T follicular helper cell (primary cell): ENCODE measurements at regions not wholly inside any gene's neighbourhood (a gene's known extent, or its start where the extent isn't known, plus 50 kb on each side); places are given as distances from the start of the nearest gene placed in this dataset.
"Not testable (repeated sequence)": the region's sequence is repeated elsewhere in the genome, so short reads cannot be mapped to it uniquely, and the experiment has no call there.

Experiments used
- DNase-seq: peaks from one replicate; pipeline ENCODE4 v3.0.0-alpha.2; 2020; ENCODE audit warnings: low read depth

DNA sequence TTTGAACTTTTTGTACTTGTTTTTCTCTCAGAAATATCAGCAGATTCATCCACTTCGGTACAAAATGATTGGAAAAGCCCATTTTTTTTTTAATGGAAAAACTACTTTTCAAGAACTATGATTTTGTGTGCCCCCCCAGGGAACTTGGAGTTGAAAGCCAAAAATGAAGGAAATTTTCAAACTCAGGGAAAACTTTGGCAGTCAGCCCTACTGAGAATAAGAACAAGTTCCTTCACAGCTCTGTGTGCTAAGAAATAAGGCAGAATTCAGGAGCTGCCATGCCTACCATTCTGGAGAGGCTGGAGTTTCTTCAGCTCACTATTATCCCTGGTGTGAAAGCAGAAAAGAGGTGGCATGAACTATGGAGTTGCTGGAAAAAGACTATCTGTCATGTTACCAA is 226.0 kb upstream of the SLC35G4 start:
- DNase-seq = no peak

- no peak for DNase-seq
These were observed 228.4 kb upstream of the SLC35G4 start for GRCh38 chr18:11380968-11381367.

- no peak for DNase-seq
These were observed 229.7 kb upstream of the SLC35G4 start for GRCh38 chr18:11379660-11380059.

DNA sequence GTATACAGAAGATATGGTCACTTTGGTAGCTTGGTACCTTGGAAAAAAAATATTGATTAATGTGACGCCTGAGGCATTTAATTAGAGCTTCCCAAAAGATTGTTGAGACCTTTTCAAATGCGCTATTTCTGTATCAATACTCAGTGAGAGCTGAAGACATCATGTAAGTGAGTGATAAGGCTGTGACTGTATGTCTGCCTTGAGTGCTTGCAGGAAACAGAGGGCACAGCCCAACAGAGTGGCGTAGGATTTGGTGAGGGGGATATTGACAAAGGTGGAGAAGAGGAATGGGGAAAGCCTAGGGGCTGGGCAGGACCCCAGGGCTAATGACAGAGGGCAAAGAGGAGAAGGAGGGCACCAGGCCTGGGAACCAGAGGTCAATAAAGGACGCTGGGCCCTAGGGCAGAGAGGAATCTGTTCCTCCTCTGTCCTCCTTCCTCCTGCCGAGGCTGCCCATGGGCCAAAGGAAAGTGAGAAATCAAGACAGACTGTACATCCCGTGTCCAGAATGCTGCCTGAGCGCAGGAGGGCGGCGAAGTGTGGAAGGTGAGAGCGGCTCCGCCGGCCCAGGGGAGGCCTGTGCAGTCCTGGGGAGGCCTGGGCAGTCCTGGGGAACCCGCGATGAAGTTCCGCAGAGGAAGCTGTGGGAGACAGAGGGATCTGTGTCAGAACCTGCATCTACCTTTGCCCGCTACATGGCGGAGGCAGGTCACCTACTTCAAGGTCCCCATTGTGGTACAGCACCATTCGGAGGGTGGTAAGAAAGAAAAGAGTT is 228.6 kb upstream of the PIEZO2 start:
- DNase-seq = no peak

GRCh38 chr18:11372163-11372562 is 222.8 kb upstream of the PIEZO2 start:
- no peak for DNase-seq

GRCh38 chr18:11369556-11369955 is 220.2 kb upstream of the PIEZO2 start:
- no peak for DNase-seq

- no peak for DNase-seq
These were observed 218.7 kb upstream of the PIEZO2 start for GRCh38 chr18:11368020-11368419.

DNA sequence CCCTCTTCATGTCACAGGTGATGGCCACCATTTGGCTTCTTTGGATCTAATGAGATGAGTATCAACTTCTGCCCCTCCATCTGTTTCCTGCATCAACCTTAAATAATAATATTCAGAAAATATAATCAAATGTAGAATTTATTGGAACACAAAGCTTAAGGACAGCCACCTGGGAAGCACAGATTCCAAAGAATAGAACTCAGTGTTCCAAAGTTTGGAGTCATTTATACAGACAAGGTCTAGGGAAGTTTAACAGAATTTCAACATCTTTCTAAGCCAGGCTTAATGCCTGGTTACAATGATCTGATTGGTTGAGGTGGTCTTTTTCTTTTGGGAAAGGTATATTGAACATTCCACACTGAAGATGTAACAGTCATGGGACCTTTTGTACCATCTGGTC is 218.0 kb upstream of the PIEZO2 start:
- DNase-seq = no peak

DNA sequence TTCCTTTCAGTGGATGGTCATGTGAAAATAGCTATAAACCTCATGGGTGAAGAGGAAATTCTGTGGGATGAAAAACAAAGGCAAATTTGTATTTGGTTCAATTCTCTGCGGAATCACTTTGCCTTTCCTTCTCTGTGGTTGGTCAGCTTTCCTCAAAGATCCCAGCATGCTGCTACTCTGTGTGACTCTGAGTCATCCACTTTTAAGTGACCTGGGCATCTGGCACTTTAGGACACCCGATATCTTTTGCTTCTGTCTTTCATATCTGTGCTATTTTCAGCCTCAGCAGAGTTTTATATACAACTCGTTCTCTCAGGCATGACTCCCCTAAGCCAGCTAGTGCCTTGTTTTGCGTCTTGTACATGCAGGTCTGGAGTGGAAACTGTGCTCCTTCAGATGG is 217.0 kb upstream of the PIEZO2 start:
- no peak for DNase-seq

GRCh38 chr18:11362856-11363255 is 213.5 kb upstream of the PIEZO2 start:
- DNase-seq = no peak

GRCh38 chr18:11361862-11362261 is 212.5 kb upstream of the PIEZO2 start:
- not testable (repeated sequence) for DNase-seq

DNA sequence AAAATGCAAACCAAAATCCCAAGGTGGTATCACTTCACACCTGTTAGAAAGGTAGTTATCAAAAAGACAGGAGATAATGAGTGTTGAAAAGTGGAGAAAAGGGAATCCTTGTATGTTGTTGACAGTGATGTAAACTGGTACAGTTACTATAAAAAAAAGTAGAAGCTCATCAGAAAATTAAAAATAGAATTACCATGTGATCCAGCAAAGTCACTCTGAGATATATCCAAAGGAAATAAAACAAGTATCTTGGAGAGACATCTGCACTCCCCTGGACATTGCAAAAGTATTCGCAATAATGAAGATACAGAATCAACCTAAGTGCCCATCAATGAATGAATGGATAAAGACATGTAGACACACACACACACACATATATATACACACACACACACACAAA is 208.3 kb upstream of the PIEZO2 start:
- no peak for DNase-seq

GRCh38 chr18:11344576-11344975 is 195.2 kb upstream of the PIEZO2 start:
- DNase-seq = not testable (repeated sequence)

DNA sequence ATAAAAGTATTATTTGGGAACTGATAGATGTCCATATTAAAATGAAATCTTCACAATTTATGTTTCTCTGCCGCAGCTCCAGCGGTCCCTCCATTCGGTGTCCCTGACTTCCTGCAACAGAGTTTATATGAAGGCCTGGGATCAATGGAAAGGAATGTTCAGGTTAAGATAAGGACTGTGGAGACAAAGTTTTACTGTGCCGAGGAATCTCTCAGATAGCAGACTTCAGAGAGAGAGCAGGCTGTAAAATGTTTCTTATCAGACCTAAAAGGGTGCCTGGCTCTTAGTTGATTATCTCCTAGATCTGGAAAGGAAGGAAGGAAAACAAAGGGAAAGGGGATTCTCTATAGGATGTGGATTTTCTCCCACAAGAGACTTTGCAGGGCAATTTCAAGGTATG is 193.7 kb upstream of the PIEZO2 start:
- no peak for DNase-seq

GRCh38 chr18:11342115-11342514 is 192.7 kb upstream of the PIEZO2 start:
- DNase-seq = not testable (repeated sequence)

GRCh38 chr18:11339188-11339775 is 189.9 kb upstream of the PIEZO2 start:
- DNase-seq = no peak

DNA sequence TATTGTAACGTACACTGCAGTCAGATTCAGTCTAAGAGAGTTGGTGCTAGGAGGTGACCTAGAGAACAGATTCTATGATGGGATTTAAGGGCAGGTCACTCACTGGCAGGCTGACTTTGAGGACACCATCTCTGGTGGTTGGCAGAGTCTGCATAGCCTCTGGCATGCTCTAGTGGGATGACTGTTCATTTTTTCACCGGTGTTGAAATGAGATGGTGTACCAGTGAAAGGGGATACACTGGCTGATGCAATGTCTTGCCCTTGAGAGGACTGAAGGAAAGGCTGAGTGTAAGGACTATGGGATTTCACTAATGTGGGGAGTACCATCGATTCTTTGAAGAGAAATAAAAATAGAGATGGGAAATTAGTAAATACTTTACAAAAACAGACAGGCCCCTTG is 186.9 kb upstream of the PIEZO2 start:
- DNase-seq = no peak

GRCh38 chr18:11327391-11328009 is 178.1 kb upstream of the PIEZO2 start:
- no peak for DNase-seq

- no peak for DNase-seq
These were observed 175.8 kb upstream of the PIEZO2 start for GRCh38 chr18:11324956-11325882.

- no peak for DNase-seq
These were observed 175.1 kb upstream of the PIEZO2 start for GRCh38 chr18:11324510-11324909.

DNA sequence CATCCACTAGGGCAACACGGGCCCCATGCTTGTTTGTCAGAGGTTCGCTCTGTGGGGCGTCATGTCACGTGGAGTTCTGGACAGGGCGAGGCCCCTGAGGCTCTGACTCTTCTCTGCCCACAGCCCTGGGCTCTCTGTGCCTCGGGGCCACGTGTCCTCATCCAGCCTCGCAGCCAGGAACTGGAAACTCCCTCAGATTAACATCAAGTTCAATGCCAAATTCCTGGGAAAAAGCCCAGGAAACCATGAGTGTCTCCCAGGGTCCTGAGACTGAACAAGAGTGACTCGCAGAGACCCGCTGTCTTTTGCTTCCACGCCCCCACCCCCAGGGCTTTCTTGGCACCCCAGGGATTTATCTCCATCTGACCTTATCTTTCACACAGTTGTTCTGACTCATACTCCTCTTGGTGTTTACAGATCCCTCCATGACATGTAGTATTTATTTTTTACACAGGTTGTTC is 174.0 kb upstream of the PIEZO2 start:
- DNase-seq = no peak

DNA sequence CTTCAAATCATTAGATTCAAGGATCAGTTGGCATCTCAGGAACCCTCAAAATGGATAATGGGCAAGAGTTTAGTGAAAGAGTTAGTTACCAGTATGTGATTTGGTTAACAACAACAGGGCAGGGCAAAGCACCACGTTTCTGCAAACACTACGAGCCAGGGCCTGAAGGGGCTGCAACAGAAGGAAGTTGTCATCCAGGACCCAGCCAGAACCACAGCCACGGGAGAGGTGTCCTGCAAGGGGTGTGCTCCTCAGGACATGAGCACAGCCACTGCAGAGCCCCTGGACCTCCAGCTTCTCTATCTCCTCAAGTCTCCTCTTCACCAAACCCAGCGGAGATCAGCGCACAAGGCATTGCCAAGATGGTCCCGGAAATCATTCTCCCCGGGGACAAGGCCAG is 173.3 kb upstream of the PIEZO2 start:
- DNase-seq = no peak
